Epithelial cell of prostate (primary cell): ENCODE measurements at regions not wholly inside any gene's neighbourhood (a gene's known extent, or its start where the extent isn't known, plus 50 kb on each side); places are given as distances from the start of the nearest gene placed in this dataset.
"Not testable (repeated sequence)": the region's sequence is repeated elsewhere in the genome, so short reads cannot be mapped to it uniquely, and the experiment has no call there.

Experiments
- DNase-seq: peaks from one replicate; pipeline ENCODE4 v3.0.0-alpha.2; 2011; ENCODE audit warnings: low read depth, low spot score
- H3K27ac ChIP-seq: fragments of 450-650 bp; 2 replicates; pipeline ENCODE4 v1.5.1; 2017; ENCODE audit warnings: mild to moderate bottlenecking

- H3K27ac ChIP-seq = no peak overlapping the region
- DNase-seq = no peak
These were observed 125.4 kb upstream of the CXorf66 start for GRCh38 chrX:140090800-140091124.

- DNase-seq = no peak
- H3K27ac ChIP-seq = no peak overlapping the region
These were observed 123.1 kb upstream of the CXorf66 start for GRCh38 chrX:140088438-140088837.

GRCh38 chrX:140087875-140088274 is 122.6 kb upstream of the CXorf66 start:
- DNase-seq = no peak
- H3K27ac ChIP-seq = no peak overlapping the region

DNA sequence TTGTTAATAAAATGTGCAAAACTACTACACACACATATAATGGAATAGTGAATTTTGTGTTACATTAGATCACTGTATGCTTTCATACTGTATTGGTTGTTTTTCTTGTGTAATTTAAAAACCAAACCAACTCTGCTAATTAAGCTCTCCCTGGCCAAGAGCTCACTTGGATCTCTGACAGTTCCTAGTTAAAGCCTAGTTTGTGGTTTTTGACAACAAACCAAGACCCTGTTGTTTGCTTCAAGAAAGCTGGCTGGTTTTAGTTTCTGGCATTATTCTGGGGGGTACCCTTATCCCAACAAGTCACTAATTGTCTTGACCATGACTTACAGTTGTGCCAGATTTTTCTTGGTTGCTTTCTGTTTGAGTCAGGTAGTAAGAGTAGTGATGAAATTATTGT is 121.4 kb upstream of the CXorf66 start:
- no peak overlapping the region for H3K27ac ChIP-seq
- no peak for DNase-seq

DNA sequence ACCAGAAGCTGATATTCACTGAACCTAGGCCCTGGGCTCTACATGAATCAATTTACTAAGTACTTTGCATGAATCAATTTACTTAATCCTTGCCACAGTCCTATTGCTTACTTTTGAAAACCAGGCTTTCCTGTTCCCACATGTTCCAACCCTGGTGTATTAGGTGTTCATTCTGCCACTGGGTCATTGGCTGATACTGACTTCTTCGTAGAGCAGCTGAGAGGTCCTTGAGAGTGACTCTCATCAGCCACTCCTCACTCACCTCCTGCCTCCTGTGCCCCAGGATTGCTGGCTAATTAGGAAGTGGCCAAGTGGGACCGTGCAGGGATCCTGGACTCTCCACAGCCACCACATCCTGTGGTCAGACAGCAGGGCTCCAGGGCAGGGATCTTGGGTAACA is 109.5 kb upstream of the CXorf66 start:
- not testable (repeated sequence) for H3K27ac ChIP-seq, DNase-seq

GRCh38 chrX:140071037-140071436 is 105.7 kb upstream of the CXorf66 start:
- H3K27ac ChIP-seq = no peak overlapping the region
- DNase-seq = no peak

- no peak overlapping the region for H3K27ac ChIP-seq
- DNase-seq = no peak
These were observed 100.8 kb upstream of the CXorf66 start for GRCh38 chrX:140065961-140066662.

GRCh38 chrX:140064993-140065392 is 99.7 kb upstream of the CXorf66 start:
- H3K27ac ChIP-seq = no peak overlapping the region
- no peak for DNase-seq

DNA sequence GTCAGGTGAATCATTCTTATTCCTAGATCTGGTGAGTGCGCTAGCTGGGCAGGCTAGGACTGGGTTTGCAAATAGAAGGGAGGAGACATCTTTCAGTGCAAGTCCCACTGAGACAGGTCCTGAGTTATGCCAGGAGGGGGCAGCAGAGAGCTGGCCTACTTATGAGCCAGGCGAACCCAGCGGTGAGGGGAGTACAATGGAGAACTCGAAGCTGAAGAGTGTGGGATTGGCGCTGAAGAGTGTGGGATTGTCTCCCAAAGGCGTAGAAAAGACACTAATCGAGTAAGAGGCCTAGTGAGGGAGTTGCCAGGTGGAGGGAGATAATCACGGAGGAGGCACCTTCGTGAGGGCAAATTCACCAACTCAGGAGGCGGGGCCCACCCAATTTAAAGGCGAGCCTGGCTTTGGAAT is 91.7 kb upstream of the CXorf66 start:
- H3K27ac ChIP-seq = no peak overlapping the region
- peak; percentile 33 for DNase-seq

DNA sequence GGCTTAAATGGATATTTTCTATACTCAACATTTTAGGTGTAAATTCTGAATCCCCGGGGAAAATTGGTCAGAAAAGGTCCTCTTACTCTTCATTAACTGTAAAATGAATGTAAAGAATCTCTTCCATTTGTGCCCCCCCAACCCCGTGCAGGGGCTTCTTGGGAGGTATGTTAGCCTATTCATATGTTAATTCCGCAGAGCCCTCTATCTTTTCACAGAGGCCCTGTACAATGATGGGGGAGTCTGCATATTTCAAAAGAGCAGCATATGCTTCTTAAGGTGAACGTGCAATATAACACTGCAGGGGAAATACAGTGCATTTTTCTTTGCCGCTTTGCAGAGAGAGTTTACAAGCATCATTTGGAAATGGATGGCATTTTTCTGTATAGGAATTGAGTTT is 88.5 kb upstream of the CXorf66 start:
- DNase-seq = no peak

GRCh38 chrX:140050906-140051305 is 85.6 kb upstream of the CXorf66 start:
- DNase-seq = no peak
- H3K27ac ChIP-seq = no peak overlapping the region

More for the DNA sequence above, 88.5 kb upstream of the CXorf66 start:
- no peak overlapping the region for H3K27ac ChIP-seq

GRCh38 chrX:140040386-140040785 is 75.1 kb upstream of the CXorf66 start:
- H3K27ac ChIP-seq = no peak overlapping the region
- peak; percentile 16 for DNase-seq

- DNase-seq = no peak
- H3K27ac ChIP-seq = no peak overlapping the region
These were observed 73.5 kb upstream of the CXorf66 start for GRCh38 chrX:140038842-140039241.

- H3K27ac ChIP-seq = no peak overlapping the region
- no peak for DNase-seq
These were observed 69.6 kb upstream of the CXorf66 start for GRCh38 chrX:140034916-140035315.

DNA sequence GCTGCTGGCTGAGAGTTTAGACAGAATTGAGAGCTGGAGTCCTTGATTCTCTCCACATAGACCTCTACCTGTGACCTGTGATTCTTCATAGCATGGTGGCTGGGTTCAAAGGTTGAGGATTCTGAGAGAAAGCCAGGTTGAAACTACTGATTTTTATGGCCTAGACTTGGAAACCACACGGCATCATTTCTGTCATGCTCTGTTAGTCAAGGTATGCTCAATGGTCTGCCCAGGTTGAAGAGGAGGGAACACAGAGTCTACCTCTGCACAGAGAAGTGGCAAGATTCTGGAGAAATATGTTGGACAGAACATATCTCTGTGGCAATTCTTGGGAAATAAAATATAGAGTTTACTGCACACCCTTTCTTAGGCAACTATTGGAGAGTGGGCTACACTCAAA is 57.2 kb upstream of the CXorf66 start:
- H3K27ac ChIP-seq = no peak overlapping the region
- no peak for DNase-seq

- H3K27ac ChIP-seq, DNase-seq: not testable (repeated sequence)
These were observed 53.8 kb upstream of the CXorf66 start for GRCh38 chrX:140019134-140019533.
